HG03565 (cell line): ENCODE measurements at regions not wholly inside any gene's neighbourhood (a gene's known extent, or its start where the extent isn't known, plus 50 kb on each side); places are given as distances from the start of the nearest gene placed in this dataset.
"Not testable (repeated sequence)": the region's sequence is repeated elsewhere in the genome, so short reads cannot be mapped to it uniquely, and the experiment has no call there.

Experiments
- ATAC-seq: cut with Tn5 transposase; IDR thresholded peaks from one replicate; pipeline ENCODE4 v1.9.1; 2021; ENCODE audit warnings: mild to moderate bottlenecking, moderate library complexity; ENCODE audit not compliant: unreplicated experiment

DNA sequence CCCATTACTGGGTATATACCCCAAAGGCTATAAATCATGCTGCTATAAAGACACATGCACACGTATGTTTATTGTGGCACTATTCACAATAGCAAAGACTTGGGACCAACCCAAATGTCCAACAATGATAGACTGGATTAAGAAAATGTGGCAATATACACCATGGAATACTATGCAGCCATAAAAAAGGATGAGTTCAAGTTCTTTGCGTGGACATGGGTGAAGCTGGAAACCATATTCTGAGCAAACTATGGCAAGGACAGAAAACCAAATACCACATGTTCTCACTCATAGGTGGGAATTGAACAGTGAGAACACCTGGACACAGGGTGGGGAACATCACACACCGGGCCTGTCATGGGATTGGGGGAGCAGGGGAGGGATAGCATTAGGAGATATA is 54.4 kb upstream of the MUCL1 start:
- not testable (repeated sequence) for ATAC-seq

- no peak for ATAC-seq
Measured at GRCh38 chr12:54798651-54799050, 55.7 kb upstream of the MUCL1 start.

DNA sequence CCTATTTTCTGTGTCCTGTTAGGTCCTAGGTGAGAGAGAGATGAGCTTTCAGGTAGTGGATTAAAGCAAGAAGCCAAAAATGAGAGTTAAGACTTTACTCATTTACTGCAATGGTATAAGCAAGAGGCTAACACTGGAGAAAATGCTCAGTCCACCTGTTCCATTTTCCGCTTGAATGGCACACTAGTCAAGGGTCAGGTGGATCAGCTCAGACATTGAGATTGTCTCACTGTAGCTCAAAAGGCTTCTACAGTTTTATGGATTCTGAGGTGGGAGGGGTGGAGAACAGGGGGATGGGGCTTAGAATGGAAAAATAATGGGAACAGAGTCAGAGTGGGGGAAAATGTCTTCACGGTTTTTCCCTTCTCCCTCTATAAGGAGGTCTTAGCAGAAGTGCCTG is 57.3 kb upstream of the MUCL1 start:
- ATAC-seq: no peak

- no peak for ATAC-seq
Measured at GRCh38 chr12:54795644-54796043, 58.7 kb upstream of the MUCL1 start.

DNA sequence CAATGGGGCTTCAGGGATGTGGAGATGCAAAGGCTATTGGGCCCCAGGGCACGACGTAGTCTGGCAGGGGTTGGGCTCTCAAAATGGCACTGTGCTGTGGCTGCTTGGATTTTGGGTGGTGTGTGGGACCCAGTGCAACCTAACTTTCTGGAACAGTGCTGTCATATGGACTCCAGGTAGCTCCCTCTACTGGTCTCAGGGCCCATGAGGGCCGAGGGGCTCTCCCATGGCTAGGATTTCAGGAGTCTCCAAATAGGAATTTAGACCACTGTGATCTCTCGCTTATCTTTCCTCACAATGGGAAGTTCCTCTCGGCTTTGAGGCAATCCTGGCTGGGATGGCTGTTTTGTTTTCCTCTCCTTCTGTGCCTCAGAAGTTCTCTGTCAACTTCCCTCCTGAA is 68.2 kb upstream of the MUCL1 start:
- ATAC-seq: no peak

DNA sequence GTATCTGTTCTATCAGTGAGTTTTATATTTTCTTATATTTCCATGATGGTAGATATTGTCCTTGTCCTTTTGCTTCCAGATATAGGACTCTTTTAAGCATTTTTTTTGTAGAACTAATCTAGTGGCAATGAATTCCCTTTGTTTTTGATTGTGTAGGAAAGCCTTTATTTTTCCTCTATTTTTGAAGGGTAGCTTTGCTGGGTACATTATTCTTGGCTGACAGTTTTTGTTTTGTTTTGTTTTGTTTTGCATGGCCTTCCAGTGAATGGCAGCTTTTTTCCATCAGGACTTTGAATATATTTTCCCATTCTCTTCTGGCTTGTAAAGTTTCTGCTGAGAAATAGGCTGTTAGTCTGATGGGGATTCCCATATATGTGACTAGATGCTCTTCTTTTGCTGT is 70.2 kb upstream of the MUCL1 start:
- no peak for ATAC-seq

DNA sequence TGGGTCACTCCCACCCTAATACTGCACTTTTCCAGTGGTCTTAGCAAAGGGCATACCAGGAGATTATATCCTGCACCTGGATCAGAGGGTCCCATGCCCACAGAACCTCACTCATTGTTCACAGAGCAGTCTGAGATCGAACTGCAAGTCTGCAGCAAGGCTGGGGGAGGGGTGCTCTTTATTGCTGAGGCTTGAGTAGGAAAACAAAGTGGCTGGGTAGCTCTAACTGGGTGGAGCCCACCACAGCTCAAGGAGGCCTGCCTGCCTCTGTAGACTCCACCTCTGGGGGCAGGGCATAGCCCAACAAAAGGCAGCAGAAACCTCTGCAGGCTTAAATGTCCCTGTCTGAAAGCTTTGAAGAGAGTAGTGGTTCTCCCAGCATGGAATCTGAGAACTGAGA is 77.3 kb upstream of the MUCL1 start:
- ATAC-seq: not testable (repeated sequence)

- ATAC-seq: no peak
Measured at GRCh38 chr12:54773593-54773992, 80.7 kb upstream of the MUCL1 start.

DNA sequence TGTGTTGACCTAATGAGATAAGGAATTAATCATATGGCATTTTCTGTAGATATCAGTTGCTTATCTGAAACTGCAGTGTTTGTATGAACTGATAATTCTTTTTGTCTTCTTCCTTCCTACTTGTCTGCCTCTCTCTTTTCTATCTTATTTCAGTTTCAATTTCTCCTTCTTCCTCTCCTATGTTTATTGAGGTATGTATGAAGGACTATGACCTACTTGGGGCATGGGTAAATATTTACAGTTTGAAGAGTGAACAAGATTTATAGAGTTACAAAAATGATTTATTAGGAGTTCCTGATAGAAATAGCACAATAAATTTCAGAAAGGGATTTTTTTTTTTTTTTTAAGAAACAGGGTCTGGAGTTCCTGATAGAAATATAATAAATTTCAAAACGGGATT is 88.7 kb upstream of the MUCL1 start:
- no peak for ATAC-seq

DNA sequence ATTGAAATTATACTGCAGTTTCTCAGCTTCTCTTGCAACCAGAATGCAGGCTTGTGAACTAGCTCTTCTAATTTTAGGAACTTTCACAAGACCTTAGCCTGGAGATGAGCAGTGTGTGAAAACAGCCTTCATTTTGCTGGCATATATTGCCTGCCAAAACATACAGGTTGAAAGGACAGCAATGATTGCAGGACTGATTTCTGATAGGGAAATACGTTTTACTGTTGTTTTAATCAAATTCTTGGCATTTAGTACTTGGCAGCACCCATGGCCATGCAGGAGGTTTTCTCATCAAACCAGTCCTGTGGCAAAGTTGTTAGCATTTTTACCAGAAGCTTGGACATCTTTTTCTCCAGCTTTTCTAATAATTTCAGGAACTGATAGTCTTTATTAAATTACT is 91.9 kb upstream of the MUCL1 start:
- no peak for ATAC-seq

DNA sequence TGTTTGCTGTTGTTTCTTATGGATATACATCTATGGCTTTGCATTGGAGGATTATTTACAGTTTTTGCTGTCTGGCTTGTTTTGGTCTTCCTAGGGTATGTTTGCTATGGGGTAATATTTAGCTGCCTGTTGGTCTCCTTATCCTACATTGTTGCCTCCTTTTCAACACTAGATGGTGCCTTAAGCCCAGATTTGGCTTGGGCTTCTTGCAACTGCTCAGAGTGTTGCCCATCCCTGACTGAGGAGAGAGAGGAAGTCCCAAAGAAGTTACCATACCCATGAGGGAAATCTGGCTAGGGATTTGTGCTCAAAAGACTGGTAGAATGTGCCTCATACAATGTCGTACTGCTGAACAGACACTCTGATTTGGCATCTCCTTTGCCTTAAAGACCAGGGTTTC is 94.6 kb upstream of the MUCL1 start:
- ATAC-seq: no peak

GRCh38 chr12:54751493-54751892 is 102.8 kb upstream of the MUCL1 start:
- ATAC-seq: no peak

DNA sequence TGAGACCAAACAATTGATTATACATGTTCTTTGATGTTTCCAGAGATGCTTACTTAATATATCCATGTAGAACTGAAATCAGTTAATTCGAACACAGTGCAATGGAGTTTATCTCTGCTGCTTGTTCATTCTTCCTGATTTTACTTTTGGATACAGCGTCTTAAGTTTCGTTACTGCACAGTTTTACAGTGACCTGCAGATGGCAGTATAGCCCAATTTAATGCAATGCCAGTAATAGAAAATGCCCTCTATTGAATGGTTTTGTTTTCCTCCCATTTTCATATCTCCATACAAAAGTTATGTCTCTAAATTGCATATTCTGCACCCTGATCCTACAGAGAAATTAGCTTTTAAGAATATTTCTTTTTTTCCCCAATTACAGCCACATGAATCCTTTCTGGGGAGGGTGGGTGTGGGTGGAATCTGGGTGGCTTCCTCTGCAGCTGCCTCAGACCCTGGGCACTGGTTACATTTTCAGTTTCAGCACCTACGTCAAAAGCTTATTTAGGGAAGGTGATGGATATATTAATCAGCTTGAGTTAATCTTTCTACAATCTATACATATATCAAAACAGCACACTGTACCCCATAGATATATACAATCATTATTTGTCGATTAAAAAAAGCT is 101.1 kb upstream of the DCD start:
- peak; percentile 71 for ATAC-seq

DNA sequence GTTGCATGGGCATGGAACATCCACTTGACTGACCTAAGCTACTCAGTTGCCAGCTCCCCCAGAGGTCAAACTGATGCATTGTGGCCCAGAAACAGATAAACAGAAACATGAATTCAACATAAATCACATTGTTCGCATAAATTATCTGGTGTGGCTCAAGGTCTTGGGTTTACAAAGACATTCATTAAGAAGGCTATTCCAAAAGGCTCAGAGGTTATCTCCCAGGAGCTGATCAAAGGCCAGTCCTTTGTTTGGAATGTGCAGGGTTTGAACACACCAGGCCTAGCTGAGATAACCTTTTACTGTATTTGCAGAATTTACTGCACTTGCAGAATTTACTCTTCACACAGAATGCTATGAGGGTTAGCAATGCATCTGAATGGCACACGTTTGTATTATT is 96.4 kb upstream of the DCD start:
- no peak for ATAC-seq

- ATAC-seq: no peak
Measured at GRCh38 chr12:54740882-54741281, 92.7 kb upstream of the DCD start.

DNA sequence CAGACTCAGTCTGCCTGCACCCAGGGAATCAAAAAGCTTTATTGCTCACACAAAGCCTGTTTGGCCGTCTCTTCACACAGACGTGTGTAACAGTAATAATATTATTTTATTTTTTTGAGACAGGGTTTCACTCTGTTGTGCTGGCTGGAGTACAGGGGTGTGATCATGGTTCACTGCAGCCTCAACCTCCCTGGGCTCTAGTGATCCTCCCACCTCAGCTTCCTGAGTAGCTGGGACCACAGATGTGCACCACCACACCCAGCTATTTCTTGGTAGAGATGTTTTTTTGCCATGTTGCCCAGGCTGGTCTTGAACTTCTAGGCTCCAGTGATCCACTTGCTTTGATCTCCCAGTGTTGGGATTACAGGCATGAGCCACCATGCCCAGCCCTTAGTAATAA is 88.4 kb upstream of the DCD start:
- no peak for ATAC-seq

DNA sequence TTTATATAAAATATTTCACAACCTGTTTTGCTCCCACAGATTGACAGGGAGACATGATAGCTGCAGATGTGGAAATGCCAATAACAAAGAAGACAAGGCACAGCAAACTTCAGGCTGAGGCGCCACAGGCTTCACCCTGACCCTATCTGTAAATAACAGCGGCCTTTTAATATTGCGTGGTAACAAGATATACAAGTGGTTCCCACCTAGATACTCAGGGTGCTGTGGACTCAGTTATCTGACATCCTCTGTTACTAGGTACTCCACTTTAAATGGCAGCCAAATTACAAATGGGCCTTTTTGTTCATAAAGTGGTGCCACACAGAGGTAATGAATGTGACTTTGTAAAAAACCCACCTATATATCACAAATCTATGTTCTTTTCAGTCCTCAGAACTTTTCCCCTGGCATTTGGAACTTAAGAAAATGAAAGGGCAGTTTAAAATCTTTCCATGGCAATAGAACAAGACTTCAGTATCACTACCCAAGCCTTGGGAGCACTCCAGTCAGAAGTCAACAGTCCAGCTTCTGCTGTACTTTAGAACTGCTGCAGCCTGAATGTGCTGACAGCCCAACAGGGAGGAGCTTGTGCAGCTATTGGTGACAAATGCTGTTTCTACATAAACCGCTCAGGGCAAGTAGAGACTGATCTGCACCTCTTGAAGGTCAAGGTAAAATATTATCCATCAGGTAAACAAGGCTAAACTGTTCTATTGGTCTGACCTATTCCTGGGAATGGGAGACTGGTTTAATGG is 86.2 kb upstream of the DCD start:
- no peak for ATAC-seq

DNA sequence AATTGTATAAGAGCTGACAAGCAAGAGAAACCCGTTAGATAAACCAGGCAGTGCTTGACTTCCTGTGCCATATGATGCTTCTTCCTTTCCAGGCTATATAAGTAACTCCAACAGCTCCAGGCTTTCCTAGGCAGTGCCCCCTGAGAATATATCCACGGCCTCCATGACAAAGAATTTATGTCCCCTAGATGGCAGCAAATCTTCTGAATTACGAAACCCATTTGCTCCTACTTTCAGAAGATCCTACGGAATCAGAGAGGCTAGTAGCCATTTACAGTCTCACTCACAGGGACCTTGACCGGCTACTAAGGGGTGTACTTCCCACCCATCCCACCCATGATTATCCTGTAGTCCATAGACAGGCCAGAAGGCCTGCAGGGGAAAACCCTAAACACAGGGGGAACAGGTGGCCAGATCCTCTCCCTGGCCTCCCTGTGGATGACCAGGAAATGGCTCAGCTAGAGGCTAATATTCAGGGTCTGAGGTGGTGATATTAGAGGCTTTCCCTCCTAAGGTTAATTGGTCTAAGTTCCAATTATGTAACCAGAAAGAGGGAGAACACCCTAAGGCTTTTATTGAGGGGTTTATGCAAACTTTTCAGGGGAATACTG is 77.2 kb upstream of the DCD start:
- no peak for ATAC-seq

GRCh38 chr12:54723379-54724256 is 75.5 kb upstream of the DCD start:
- ATAC-seq: peak; percentile 67

DNA sequence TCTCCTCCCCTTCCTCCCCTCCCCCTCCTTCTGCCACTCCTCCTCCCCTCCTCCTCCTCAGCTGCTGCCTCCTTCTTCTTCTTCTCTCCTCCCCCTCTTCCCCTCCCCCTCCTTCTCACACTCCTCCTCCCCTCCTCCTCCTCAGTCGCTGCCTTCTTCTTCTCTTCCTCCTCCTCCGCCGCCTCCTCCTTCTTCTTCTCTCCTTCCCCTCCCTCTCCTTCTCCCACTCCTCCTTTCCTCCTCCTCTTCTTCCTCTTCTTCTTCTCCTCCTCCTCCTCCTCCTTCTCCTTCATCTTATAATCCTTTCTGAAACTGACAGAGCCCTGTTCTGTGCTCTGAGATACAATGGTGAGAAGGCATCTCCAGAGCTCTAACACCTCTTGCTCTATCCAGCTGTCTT is 73.1 kb upstream of the DCD start:
- no peak for ATAC-seq

DNA sequence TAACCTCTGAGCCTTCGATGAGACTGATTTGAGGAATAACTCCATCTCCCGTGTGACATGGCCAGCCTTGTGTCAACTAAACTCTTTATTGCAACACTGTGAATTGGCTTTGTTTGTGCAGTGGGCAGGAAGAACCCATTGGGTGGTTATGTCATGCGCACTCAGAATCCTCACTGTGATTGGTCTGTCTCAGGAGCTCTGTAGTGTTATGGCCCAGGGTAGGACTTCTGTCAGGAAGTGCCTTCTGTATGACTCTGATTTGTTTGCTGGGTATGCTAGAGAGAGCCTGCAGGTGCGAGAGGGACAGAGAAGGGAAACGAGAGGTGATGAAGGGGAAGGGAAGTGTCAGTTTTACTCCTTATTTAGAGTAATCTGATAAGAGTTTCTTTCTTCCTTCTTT is 71.5 kb upstream of the DCD start:
- no peak for ATAC-seq
